ENCODE measurements at regions not wholly inside any gene's neighbourhood (a gene's known extent, or its start where the extent isn't known, plus 50 kb on each side); places are given as distances from the start of the nearest gene placed in this dataset.
A peak's percentile ranks its signal among the peaks of the same experiment; 100 is the strongest.

GRCh38 chr4:17203797-17204196 lies 305.4 kb upstream of the LDB2 start:
- TF ChIP-seq, protein P1, sequence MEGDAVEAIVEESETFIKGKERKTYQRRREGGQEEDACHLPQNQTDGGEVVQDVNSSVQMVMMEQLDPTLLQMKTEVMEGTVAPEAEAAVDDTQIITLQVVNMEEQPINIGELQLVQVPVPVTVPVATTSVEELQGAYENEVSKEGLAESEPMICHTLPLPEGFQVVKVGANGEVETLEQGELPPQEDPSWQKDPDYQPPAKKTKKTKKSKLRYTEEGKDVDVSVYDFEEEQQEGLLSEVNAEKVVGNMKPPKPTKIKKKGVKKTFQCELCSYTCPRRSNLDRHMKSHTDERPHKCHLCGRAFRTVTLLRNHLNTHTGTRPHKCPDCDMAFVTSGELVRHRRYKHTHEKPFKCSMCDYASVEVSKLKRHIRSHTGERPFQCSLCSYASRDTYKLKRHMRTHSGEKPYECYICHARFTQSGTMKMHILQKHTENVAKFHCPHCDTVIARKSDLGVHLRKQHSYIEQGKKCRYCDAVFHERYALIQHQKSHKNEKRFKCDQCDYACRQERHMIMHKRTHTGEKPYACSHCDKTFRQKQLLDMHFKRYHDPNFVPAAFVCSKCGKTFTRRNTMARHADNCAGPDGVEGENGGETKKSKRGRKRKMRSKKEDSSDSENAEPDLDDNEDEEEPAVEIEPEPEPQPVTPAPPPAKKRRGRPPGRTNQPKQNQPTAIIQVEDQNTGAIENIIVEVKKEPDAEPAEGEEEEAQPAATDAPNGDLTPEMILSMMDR (IDR thresholded peaks at IDR 0.05; ENCODE audit: control insufficient read depth, insufficient read depth, low read depth, low read length, missing control alignments) = no peak
- DNase-seq (ENCODE audit: low read depth) = no peak
- no peak overlapping the region for H3K4me3 ChIP-seq (ENCODE audit: control insufficient read depth, low read depth, low read length)

- DNase-seq (ENCODE audit: low read depth) = no peak
- TF ChIP-seq, protein P1 (IDR thresholded peaks at IDR 0.05; ENCODE audit: control insufficient read depth, insufficient read depth, low read depth, low read length, missing control alignments) = no peak
- no peak overlapping the region for H3K4me3 ChIP-seq (ENCODE audit: control insufficient read depth, low read depth, low read length)
These were observed 298.6 kb upstream of the LDB2 start for GRCh38 chr4:17197070-17197469.

DNA sequence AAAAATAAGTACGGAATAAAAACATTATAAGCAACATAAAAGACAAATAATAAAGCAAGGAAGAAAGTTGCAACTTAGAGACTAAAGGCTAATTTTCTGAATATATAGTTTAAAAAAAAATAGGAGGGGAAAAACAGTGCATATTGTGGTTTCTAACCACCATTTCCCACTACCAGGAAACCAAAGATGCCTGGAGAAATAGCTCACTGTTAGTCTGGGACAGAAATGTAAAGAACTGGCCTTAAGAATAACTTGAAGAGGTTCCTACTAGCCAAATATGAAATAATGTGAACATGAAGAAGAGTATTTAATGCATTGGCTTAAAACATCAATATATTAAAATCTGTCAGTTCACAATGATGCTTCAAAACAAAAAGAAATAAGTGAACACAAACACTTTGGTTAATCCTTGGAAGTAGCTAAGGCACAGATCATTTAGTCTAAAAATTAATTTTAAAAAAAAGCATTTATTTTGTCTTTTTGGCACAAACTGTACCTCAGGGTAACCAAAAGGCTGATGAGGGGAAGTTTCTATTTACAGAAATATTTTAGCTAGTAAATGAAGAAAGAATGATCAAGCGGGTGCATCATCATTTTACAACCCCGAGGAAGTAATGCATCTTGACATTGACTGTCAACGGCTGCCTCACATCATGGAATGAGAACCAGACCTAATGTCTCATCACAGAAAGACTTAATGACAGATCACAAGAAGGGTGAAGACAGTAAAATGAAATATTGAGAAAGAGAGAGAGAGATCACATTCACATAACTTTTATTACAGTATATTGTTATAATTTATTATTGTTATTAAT lies 297.2 kb upstream of the LDB2 start:
- TF ChIP-seq, protein P1 (IDR thresholded peaks at IDR 0.05; ENCODE audit: control insufficient read depth, insufficient read depth, low read depth, low read length, missing control alignments) = no peak
- no peak for DNase-seq (ENCODE audit: low read depth)
- no peak overlapping the region for H3K4me3 ChIP-seq (ENCODE audit: control insufficient read depth, low read depth, low read length)

- H3K4me3 ChIP-seq (ENCODE audit: control insufficient read depth, low read depth, low read length) = no peak overlapping the region
- no peak for DNase-seq (ENCODE audit: low read depth)
- TF ChIP-seq, protein P1 (IDR thresholded peaks at IDR 0.05; ENCODE audit: control insufficient read depth, insufficient read depth, low read depth, low read length, missing control alignments) = no peak
These were observed 296.1 kb upstream of the LDB2 start for GRCh38 chr4:17194586-17194985.

DNA sequence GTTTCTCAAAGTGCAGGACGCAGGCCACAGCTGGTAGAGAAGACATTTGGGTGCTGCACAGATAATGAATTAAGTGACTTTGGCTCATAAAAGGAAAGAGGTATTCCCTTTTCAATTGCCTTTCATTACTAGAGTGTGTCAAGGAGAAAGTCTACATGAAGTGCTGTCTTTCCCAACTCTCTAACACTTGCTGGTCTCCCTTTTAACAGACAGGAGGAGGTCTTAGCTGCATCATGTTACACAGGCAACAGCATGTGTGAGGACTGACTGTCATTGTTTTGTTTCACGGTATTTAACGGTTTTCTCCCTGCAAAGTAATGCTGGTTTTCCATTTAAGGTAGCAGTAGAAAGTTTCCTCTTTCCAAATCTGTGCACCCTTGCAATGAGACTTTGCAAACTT lies 291.3 kb upstream of the LDB2 start:
- no peak for DNase-seq (ENCODE audit: low read depth)
- TF ChIP-seq, protein P1 (IDR thresholded peaks at IDR 0.05; ENCODE audit: control insufficient read depth, insufficient read depth, low read depth, low read length, missing control alignments) = no peak
- no peak overlapping the region for H3K4me3 ChIP-seq (ENCODE audit: control insufficient read depth, low read depth, low read length)

GRCh38 chr4:17189401-17189720 lies 290.9 kb upstream of the LDB2 start:
- TF ChIP-seq, protein P1 (IDR thresholded peaks at IDR 0.05; ENCODE audit: control insufficient read depth, insufficient read depth, low read depth, low read length, missing control alignments) = no peak
- DNase-seq (ENCODE audit: low read depth) = peak; percentile 52
- no peak overlapping the region for H3K4me3 ChIP-seq (ENCODE audit: control insufficient read depth, low read depth, low read length)

Measured in AG09309 (cell line).